Upper lobe of right lung (tissue), 1 donor: ENCODE measurements at regions not wholly inside any gene's neighbourhood (a gene's known extent, or its start where the extent isn't known, plus 50 kb on each side); places are given as distances from the start of the nearest gene placed in this dataset.

Source experiments
- ATAC-seq: fragments of 200-7000 bp; cut with Tn5 transposase; one replicate; pipeline ENCODE4 v1.9.1; 2020; ENCODE audit warnings: mild to moderate bottlenecking, moderate library complexity
- DNase-seq: peaks from one replicate; pipeline ENCODE4 v3.0.0-alpha.2; 2020
- H3K27ac ChIP-seq: fragments of 200-600 bp; one replicate; pipeline ENCODE4 v1.8.0; 2022
- H3K27me3 ChIP-seq: fragments of 200-600 bp; one replicate; pipeline ENCODE4 v1.8.0; 2022; ENCODE audit warnings: mild to moderate bottlenecking
- H3K36me3 ChIP-seq: fragments of 200-600 bp; one replicate; pipeline ENCODE4 v1.8.0; 2022
- H3K4me1 ChIP-seq: fragments of 200-600 bp; one replicate; pipeline ENCODE4 v1.8.0; 2022
- H3K4me3 ChIP-seq: fragments of 200-600 bp; one replicate; pipeline ENCODE4 v1.8.0; 2022; ENCODE audit warnings: mild to moderate bottlenecking
- H3K9me3 ChIP-seq: fragments of 200-600 bp; one replicate; pipeline ENCODE4 v1.8.0; 2022
- intact Hi-C: fragments of 100-400 bp; cut with DNase I; formaldehyde crosslinking; loops from one replicate; pipeline ENCODE4 v1.11.0; 2022
- TF ChIP-seq, protein P1 (sequence below): fragments of 200-600 bp; IDR thresholded peaks from one replicate; pipeline ENCODE4 v1.8.0; 2022; ENCODE audit warnings: antibody characterized with exemption
- donor health status: DM: no; HTN: yes; CAD: no; lungs with severe emphysema.

DNA sequence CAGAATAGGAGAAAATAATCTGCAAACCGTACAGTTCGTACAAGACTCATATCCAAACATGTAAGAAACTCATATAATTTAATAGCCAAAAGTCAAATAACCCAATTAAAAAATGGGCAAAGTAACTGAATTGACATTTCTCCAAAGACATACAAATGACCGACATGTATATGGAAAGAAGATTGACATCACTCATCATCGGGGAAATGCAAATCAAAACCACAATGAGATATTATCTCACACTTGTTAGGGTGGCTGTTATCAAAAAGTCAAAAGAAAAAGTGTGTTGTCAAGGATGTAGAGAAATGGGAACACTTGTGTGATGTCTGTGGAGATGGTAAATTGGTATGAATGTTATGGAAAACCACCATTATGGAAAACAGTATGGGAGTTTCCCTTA, 70.5 kb upstream of the STXBP5 start:
- DNase-seq = no peak
- no peaks in the 10 kb centered on the region for H3K27me3 ChIP-seq
- H3K4me1 ChIP-seq = no peaks in the 10 kb centered on the region
- TF ChIP-seq, protein P1, sequence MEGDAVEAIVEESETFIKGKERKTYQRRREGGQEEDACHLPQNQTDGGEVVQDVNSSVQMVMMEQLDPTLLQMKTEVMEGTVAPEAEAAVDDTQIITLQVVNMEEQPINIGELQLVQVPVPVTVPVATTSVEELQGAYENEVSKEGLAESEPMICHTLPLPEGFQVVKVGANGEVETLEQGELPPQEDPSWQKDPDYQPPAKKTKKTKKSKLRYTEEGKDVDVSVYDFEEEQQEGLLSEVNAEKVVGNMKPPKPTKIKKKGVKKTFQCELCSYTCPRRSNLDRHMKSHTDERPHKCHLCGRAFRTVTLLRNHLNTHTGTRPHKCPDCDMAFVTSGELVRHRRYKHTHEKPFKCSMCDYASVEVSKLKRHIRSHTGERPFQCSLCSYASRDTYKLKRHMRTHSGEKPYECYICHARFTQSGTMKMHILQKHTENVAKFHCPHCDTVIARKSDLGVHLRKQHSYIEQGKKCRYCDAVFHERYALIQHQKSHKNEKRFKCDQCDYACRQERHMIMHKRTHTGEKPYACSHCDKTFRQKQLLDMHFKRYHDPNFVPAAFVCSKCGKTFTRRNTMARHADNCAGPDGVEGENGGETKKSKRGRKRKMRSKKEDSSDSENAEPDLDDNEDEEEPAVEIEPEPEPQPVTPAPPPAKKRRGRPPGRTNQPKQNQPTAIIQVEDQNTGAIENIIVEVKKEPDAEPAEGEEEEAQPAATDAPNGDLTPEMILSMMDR = no peak
- H3K27ac ChIP-seq = no peak overlapping the region
- intact Hi-C loops = no loop called here
- H3K9me3 ChIP-seq = no peaks in the 10 kb centered on the region
- no peaks in the 10 kb centered on the region for H3K36me3 ChIP-seq
- no peak for ATAC-seq
- no peak overlapping the region for H3K4me3 ChIP-seq

DNA sequence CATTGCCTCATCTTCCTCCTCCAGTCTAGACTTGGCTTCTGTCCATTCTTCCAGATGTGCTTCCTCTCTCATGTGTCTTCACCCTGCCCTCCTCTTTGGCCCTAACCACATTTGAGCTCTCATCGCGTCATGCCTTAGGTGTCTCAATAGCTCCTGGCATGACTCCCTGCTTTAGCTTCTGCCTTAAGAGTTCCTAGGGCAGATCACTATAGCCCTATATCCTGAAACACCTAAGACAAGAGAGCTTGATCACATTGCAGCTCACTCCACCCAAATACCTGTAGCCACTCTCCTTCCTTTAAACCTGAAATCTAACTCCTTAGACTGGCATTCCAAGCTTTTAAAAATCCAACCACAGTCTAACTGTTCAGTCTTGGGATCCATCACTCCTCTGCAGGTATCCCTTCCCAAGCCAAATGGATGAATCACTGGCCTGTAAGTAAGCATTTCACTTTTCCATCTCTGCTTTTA, 69.0 kb upstream of the STXBP5 start:
- DNase-seq = no peak
- TF ChIP-seq, protein P1 = no peak
- Histone ChIP-seq H3K27me3 (no peaks in the 10 kb centered on the region), H3K4me1 (no peaks in the 10 kb centered on the region), H3K36me3 (no peaks in the 10 kb centered on the region), H3K4me3 (no peak overlapping the region), H3K27ac (no peak overlapping the region), H3K9me3 (no peaks in the 10 kb centered on the region)
- ATAC-seq = peak; percentile 74
- intact Hi-C loops = no loop called here

DNA sequence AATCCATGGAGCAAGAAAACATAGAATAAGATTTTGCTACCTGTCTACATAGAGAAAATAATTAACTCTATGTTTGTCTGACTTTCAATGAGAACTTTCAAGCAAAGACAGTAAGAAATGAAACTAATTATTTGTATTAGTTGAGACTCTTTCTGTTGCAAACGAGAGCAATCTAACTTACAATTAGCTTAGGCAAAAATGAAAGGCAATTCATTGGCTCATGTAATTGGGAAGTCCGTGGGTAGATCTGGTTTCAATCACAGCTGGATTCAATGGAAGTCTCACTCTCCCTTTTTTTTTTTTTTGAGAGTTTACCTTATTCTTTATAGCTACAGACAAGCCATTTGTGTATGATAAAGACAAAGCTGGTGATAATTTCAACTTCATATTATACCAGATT, 68.2 kb upstream of the STXBP5 start:
- Histone ChIP-seq H3K4me3 (no peak overlapping the region), H3K36me3 (no peaks in the 10 kb centered on the region), H3K27ac (no peak overlapping the region), H3K4me1 (no peaks in the 10 kb centered on the region), H3K9me3 (no peaks in the 10 kb centered on the region), H3K27me3 (no peaks in the 10 kb centered on the region)
- DNase-seq (no peak), ATAC-seq (no peak)
- TF ChIP-seq, protein P1 = no peak
- intact Hi-C loops = no loop called here

DNA sequence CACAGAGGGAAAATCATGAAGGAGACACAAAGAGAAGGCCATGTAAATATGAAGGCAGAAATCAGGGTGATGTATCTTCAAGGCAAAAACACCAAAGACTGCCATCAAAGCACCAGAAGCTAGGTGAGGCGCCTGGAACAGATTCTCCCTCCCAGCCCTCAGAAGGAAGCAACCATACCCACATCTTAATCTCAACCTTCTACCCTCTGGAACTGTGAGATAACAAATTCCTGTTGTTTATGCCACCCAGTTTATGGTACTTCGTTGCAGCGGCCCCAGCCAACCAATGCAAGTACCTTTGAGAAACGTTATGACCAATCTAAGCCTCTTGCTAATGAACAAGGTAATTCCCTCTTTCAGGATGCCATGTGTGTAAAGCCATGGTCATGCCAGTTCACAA, 66.2 kb upstream of the STXBP5 start:
- no peak for ATAC-seq
- intact Hi-C loops = no loop called here
- TF ChIP-seq, protein P1 = no peak
- H3K27me3 ChIP-seq = no peaks in the 10 kb centered on the region
- DNase-seq = no peak
- no peaks in the 10 kb centered on the region for H3K4me1 ChIP-seq
- H3K36me3 ChIP-seq = no peaks in the 10 kb centered on the region
- no peaks in the 10 kb centered on the region for H3K9me3 ChIP-seq
- no peak overlapping the region for H3K4me3 ChIP-seq
- H3K27ac ChIP-seq = no peak overlapping the region

DNA sequence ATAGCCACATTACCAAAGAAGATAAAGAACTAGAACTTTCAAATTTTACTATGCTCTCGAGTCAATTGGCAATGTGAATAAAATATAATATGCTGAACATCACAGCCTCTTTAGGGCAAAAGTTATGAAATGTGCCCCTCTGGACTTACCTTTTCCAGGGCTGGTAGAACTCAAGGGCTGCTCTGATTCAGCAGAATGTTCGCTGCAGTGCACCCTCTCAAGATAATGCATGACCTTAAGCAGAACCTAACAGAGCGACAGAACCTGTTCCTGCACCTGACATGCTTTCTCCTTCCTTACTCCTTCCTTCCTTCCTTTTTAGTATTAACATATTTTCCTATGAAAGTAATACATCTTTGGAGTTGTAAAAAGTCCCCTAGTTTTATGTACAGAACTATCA, 65.4 kb upstream of the STXBP5 start:
- intact Hi-C loops = no loop called here
- Histone ChIP-seq H3K27ac (no peak overlapping the region), H3K27me3 (no peaks in the 10 kb centered on the region), H3K4me3 (no peak overlapping the region), H3K4me1 (no peaks in the 10 kb centered on the region), H3K36me3 (no peaks in the 10 kb centered on the region), H3K9me3 (no peaks in the 10 kb centered on the region)
- DNase-seq (no peak), ATAC-seq (no peak)
- TF ChIP-seq, protein P1 = no peak

DNA sequence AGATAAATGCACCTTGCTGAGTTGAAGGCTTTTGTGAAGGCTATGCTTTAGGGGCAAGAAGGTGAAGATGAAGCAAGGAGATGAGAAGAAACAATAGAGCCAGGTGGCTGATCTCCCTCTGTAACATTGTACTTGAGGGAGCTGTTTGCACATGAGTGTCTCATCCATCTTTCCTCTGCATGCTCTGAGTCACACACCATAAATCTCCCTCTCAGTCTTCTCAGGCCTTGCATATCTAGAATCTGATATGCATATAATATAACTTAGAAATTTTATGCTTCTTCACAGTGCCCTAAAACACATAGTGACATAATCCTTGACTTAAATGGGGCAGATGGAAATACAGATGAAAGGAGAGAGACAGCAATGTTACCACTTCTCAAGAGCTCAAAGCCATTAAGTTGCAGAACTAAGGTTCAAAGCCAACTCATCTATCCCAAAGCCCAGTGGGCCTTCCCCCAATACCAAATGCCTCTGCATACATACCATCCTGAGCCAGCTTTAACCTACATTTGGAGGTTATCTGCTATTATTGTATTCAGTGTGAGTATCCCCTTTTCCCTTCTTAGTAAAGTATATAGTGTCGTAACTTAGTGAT, 62.4 kb upstream of the STXBP5 start:
- TF ChIP-seq, protein P1 = no peak
- ATAC-seq = no peak

More for the DNA sequence above, 62.4 kb upstream of the STXBP5 start:
- no peaks in the 10 kb centered on the region for H3K27me3 ChIP-seq
- H3K4me3 ChIP-seq = no peak overlapping the region
- H3K9me3 ChIP-seq = no peaks in the 10 kb centered on the region
- no peaks in the 10 kb centered on the region for H3K36me3 ChIP-seq
- no peak for DNase-seq
- no peaks in the 10 kb centered on the region for H3K4me1 ChIP-seq
- H3K27ac ChIP-seq = no peak overlapping the region
- intact Hi-C loops = no loop called here
